ENCODE measurements at regions not wholly inside any gene's neighbourhood (a gene's known extent, or its start where the extent isn't known, plus 50 kb on each side); places are given as distances from the start of the nearest gene placed in this dataset.

- DNase-seq (ENCODE audit: low read depth in 2 of 2, low spot score in 1 of 2): no peak
Observed at GRCh38 chr6:11633741-11634509, 96.4 kb downstream of the TMEM170B start.

DNA sequence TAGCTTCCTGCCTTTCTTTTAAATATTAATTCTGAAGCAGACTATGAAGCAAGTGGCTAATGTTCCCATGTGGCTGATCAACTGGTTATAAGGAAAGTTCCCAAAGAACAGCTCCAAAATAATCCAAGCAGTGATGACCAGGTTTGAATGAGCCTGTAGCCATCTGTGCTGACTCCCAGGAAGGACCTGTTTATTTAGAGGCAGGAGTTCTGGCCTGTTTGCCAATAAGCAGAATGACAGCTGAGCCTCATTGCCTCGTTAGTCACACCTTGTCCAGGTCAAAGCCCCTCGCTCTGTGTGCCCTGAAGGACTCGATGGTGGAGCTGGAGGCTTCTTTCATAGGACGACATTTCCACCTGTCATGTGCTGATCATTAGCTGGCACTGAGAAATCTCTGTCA lies 97.4 kb downstream of the TMEM170B start:
- no peak for DNase-seq (ENCODE audit: low read depth in 2 of 2, low spot score in 1 of 2)

GRCh38 chr6:11636121-11636520 lies 98.6 kb downstream of the TMEM170B start:
- no peak for DNase-seq (ENCODE audit: low read depth in 2 of 2, low spot score in 1 of 2)

- no peak for DNase-seq (ENCODE audit: low read depth in 2 of 2, low spot score in 1 of 2)
Observed at GRCh38 chr6:11637266-11637665, 99.7 kb downstream of the TMEM170B start.

GRCh38 chr6:11639376-11640235 lies 102.1 kb downstream of the TMEM170B start:
- DNase-seq (ENCODE audit: low read depth in 2 of 2, low spot score in 1 of 2): no peak

DNA sequence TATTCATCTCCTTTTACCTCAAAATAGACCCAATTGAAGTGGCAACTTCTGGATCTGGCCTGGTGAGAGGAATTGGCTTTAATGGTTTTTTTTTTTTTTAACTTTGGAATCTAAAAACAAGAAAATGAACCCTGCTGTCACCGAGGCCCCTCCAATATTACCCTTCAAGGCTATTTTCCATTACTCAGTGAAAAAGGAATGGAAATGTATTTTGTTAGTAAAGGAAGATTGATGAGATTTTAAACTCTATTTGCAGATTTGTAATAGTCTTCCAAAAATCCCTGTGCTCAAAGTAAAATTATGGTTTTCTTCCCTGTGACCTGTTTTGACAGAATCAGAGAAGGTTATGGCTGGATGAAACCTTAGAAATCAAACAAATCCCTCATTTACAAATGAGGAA lies 102.9 kb downstream of the TMEM170B start:
- DNase-seq (ENCODE audit: low read depth in 2 of 2, low spot score in 1 of 2): no peak

GRCh38 chr6:11644071-11644470 lies 106.5 kb downstream of the TMEM170B start:
- DNase-seq (ENCODE audit: low read depth in 2 of 2, low spot score in 1 of 2): no peak

- no peak for DNase-seq (ENCODE audit: low read depth in 2 of 2, low spot score in 1 of 2)
Observed at GRCh38 chr6:11644601-11645000, 107.1 kb downstream of the TMEM170B start.

DNA sequence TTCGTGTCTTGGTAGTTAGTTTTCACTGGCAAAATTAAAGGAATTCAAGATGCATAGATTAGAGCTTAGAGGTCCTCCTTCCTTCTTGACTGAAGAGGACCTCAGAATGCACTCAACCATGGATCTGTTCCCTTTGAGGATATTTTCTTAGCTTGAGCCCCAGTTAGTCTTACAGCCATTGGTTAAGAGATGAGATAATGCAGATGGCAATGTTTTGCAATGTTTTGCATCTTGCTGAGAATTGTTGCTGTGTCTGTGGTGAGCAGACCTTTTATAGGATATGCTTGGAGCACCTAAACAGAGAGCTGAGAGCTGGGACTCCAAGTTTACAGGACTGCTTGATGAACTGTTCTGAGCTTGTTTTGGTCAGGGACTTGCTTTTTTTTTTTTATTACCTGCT lies 107.5 kb downstream of the TMEM170B start:
- no peak for DNase-seq (ENCODE audit: low read depth in 2 of 2, low spot score in 1 of 2)

GRCh38 chr6:11648436-11648775 lies 110.9 kb downstream of the TMEM170B start:
- no peak for DNase-seq (ENCODE audit: low read depth in 2 of 2, low spot score in 1 of 2)

DNA sequence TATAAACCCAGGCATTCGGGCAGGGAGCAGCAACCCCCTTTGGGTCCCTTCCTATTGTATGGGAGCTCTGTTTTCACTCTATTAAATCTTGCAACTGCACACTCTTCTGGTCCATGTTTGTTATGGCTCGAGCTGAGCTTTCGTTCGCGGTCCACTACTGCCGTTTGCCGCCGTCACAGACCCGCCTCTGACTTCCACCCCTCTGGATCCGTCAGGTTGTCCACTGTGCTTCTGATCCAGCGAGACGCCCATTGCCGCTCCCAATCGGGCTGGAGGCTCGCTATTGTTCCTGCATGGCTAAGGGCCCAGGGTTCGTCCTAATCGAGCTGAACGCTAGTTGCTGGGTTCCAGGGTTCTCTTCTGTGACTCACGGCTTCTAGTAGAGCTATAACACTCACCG lies 111.3 kb downstream of the TMEM170B start:
- no peak for DNase-seq (ENCODE audit: low read depth in 2 of 2, low spot score in 1 of 2)

DNA sequence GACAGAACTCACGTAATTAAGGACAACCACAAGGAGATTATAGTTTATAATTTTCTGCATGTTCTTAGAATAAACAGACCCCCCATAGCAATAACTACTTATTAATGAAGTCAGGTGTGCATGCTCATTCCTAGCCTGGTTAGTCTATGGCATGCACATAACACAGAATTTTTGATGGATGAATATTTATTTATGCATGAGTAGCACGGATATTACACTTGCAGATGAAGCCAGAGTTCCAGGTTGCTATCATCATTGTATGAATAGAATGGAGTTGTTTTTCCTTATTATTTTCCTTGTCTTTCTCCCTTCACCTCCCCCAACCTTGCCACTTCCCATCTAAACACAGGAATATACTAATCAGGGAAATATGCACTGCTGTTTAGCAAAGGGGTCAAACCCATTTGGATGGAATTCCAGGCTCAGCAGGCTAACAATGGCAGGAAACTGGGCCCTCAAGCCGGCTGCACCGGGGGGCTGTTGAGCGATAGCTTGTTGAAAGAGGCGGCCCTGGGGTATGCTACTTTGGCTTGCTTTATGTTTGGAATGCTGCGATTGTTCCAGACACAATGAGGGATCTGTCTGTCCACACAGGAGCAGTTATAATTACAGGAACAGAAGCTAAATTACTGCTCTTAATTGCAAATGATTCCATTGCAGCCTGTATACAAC lies 112.6 kb downstream of the TMEM170B start:
- no peak for DNase-seq (ENCODE audit: low read depth in 2 of 2, low spot score in 1 of 2)

DNA sequence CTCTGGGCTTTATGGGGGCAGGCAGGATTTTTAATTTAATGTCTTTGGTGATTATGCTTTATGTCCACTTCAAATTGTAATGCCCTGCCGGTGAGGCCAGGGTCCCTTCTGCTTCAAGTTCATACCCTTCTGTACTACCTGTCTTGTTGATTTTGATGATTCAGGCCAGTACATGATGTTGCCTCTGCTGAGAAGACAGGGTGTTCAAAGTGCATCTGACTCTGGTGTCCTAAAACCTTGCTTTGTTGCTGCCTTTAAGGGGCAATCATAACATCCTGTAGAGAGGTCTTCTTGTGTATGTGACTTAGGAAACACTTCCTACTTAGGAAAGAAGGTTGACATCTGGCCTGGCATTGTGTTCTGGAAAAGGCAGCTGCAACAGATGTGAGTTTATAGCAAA lies 113.2 kb downstream of the TMEM170B start:
- DNase-seq (ENCODE audit: low read depth in 2 of 2, low spot score in 1 of 2): no peak

DNA sequence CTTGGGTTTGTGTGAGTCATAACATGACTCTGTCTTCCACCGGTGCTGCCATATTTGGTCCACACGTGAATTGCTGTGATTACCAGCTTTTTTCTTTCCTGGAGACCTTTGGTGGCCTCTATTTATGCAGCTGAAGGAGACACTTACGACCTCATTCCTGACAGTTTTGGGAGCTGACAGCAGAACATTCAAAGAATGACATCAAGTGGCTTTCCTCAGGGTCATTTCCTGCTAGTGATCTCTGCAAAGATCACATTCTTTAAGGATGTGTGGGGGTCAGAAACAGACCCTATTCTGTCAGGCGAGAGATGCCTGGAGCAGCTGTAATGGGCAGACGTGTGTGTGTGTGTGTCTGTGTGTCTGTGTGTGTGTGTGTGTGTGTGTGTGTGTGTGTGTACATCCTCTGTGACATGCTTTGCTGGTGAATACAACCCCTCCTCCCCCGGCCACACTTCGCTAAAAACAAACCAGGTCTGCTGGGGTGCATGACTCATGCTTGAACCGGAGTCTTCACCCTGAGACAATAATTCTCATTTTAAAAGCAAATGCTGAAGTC lies 115.6 kb downstream of the TMEM170B start:
- DNase-seq (ENCODE audit: low read depth in 2 of 2, low spot score in 1 of 2): peak; percentile 0 to 1

GRCh38 chr6:11654876-11655275 lies 117.3 kb downstream of the TMEM170B start:
- DNase-seq (ENCODE audit: low read depth in 2 of 2, low spot score in 1 of 2): no peak

DNA sequence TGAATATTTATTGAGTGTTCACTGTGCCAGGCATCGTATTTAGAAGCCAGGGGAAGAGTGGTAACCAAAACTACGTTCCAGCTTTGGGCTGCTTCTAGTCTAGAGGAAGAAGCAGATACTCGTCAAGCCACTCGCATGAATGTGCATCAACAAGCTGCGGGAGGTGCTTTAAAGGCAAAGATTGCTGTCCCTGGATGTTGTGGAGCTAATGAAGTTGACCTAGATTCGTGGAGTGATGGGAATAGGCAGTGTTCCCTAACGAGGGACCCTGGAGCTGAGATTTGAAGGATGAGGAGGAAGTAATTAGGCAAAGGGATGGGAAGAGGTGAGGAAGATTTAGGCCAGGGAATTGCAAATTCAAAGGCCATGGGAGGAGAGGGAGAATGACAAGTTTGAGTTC lies 118.9 kb downstream of the TMEM170B start:
- DNase-seq (ENCODE audit: low read depth in 2 of 2, low spot score in 1 of 2): no peak

- no peak for DNase-seq (ENCODE audit: low read depth in 2 of 2, low spot score in 1 of 2)
Observed at GRCh38 chr6:11659757-11660156, 118.8 kb downstream of the ADTRP start.

- no peak for DNase-seq (ENCODE audit: low read depth in 2 of 2, low spot score in 1 of 2)
Observed at GRCh38 chr6:11662323-11662722, 116.3 kb downstream of the ADTRP start.

DNA sequence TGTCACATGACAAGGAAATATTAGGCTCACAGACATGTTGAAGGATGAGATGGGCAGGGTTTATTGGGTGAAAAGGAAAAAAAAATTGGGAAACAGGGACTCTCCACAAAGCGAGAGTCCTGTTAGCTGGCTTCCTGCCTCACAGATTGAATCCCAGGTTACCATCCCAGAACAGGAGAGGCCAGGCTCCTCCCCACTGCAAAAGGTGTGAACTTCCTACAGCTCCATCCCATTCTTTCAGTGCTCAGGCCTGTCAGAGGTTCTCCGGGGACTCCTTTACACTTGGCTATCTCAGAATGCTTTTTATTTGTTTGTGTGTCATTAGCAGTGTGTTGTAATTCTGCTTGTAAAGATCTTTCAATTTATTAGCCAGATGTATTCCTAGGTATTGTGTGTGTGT lies 115.1 kb downstream of the ADTRP start:
- DNase-seq (ENCODE audit: low read depth in 2 of 2, low spot score in 1 of 2): no peak
